ENCODE measurements at regions not wholly inside any gene's neighbourhood (a gene's known extent, or its start where the extent isn't known, plus 50 kb on each side); places are given as distances from the start of the nearest gene placed in this dataset.
"Not testable (repeated sequence)": the region's sequence is repeated elsewhere in the genome, so short reads cannot be mapped to it uniquely, and the experiment has no call there.

GRCh38 chr14:105944632-105945610 is 418.5 kb downstream of the TMEM121 start:
- Histone ChIP-seq H3K36me3 (ENCODE audit: control insufficient read depth, insufficient read depth, low read length, severe bottlenecking) (no peaks in the 10 kb centered on the region), H3K4me3 (ENCODE audit: low read length) (no peak overlapping the region), H3K27me3 (replicated peaks; ENCODE audit: control insufficient read depth, insufficient read depth, low read length) (no peaks in the 10 kb centered on the region), H3K4me1 (ENCODE audit: control insufficient read depth, insufficient read depth, low read length) (no peaks in the 10 kb centered on the region), H3K9me3 (ENCODE audit: control insufficient read depth, low read length) (no peaks in the 10 kb centered on the region), H3K9ac (ENCODE audit: low read length) (no peak overlapping the region)
- DNase-seq (ENCODE audit: low read depth): no peak

GRCh38 chr14:105945896-105946295 is 419.5 kb downstream of the TMEM121 start:
- Histone ChIP-seq H3K9me3 (ENCODE audit: control insufficient read depth, low read length) (no peaks in the 10 kb centered on the region), H3K27me3 (replicated peaks; ENCODE audit: control insufficient read depth, insufficient read depth, low read length) (no peaks in the 10 kb centered on the region), H3K4me3 (ENCODE audit: low read length) (no peak overlapping the region), H3K4me1 (ENCODE audit: control insufficient read depth, insufficient read depth, low read length) (no peaks in the 10 kb centered on the region), H3K36me3 (ENCODE audit: control insufficient read depth, insufficient read depth, low read length, severe bottlenecking) (no peaks in the 10 kb centered on the region), H3K9ac (ENCODE audit: low read length) (no peak overlapping the region)
- no peak for DNase-seq (ENCODE audit: low read depth)

GRCh38 chr14:105947599-105947998 is 421.2 kb downstream of the TMEM121 start:
- no peak overlapping the region for H3K4me3 ChIP-seq (ENCODE audit: low read length)
- H3K9ac ChIP-seq (ENCODE audit: low read length): no peak overlapping the region
- no peaks in the 10 kb centered on the region for H3K9me3 ChIP-seq (ENCODE audit: control insufficient read depth, low read length)
- H3K36me3 ChIP-seq (ENCODE audit: control insufficient read depth, insufficient read depth, low read length, severe bottlenecking): no peaks in the 10 kb centered on the region
- DNase-seq (ENCODE audit: low read depth): no peak
- no peaks in the 10 kb centered on the region for H3K27me3 ChIP-seq (replicated peaks; ENCODE audit: control insufficient read depth, insufficient read depth, low read length)
- H3K4me1 ChIP-seq (ENCODE audit: control insufficient read depth, insufficient read depth, low read length): no peaks in the 10 kb centered on the region

GRCh38 chr14:105948955-105949354 is 422.6 kb downstream of the TMEM121 start:
- not testable (repeated sequence) for H3K4me3 ChIP-seq (ENCODE audit: low read length); DNase-seq (ENCODE audit: low read depth); H3K36me3 ChIP-seq (ENCODE audit: control insufficient read depth, insufficient read depth, low read length, severe bottlenecking); H3K9ac ChIP-seq (ENCODE audit: low read length); H3K27me3 ChIP-seq (replicated peaks; ENCODE audit: control insufficient read depth, insufficient read depth, low read length); H3K9me3 ChIP-seq (ENCODE audit: control insufficient read depth, low read length); H3K4me1 ChIP-seq (ENCODE audit: control insufficient read depth, insufficient read depth, low read length)

- DNase-seq (ENCODE audit: low read depth): not testable (repeated sequence)
These were observed 424.0 kb downstream of the TMEM121 start for GRCh38 chr14:105950364-105950892.

DNA sequence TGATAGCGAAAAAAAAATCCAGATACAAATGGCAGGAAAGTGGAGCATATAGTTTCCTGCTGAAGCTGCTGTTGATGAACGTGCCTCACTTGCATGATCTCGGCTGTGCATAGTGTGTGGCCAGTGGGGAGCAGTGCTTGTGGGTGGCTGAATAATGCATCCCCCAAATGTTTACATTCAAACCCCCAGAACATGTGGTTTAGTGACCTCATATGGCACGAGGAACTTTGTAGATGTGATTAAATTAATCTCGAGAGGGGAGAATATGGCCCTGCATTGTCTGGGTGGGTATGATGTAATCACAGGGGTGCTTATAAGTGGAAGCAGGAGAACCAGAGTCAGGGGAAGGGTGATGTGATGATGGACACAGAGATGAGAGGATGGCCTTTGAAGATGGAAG is 425.0 kb downstream of the TMEM121 start:
- no peaks in the 10 kb centered on the region for H3K4me1 ChIP-seq (ENCODE audit: control insufficient read depth, insufficient read depth, low read length)
- no peaks in the 10 kb centered on the region for H3K36me3 ChIP-seq (ENCODE audit: control insufficient read depth, insufficient read depth, low read length, severe bottlenecking)
- H3K4me3 ChIP-seq (ENCODE audit: low read length): no peak overlapping the region
- H3K9ac ChIP-seq (ENCODE audit: low read length): no peak overlapping the region
- no peaks in the 10 kb centered on the region for H3K9me3 ChIP-seq (ENCODE audit: control insufficient read depth, low read length)
- no peaks in the 10 kb centered on the region for H3K27me3 ChIP-seq (replicated peaks; ENCODE audit: control insufficient read depth, insufficient read depth, low read length)
- DNase-seq (ENCODE audit: low read depth): no peak

More at GRCh38 chr14:105950364-105950892, 424.0 kb downstream of the TMEM121 start:
- H3K36me3 ChIP-seq (ENCODE audit: control insufficient read depth, insufficient read depth, low read length, severe bottlenecking); H3K4me1 ChIP-seq (ENCODE audit: control insufficient read depth, insufficient read depth, low read length); H3K9ac ChIP-seq (ENCODE audit: low read length); H3K4me3 ChIP-seq (ENCODE audit: low read length); H3K9me3 ChIP-seq (ENCODE audit: control insufficient read depth, low read length); H3K27me3 ChIP-seq (replicated peaks; ENCODE audit: control insufficient read depth, insufficient read depth, low read length): not testable (repeated sequence)

DNA sequence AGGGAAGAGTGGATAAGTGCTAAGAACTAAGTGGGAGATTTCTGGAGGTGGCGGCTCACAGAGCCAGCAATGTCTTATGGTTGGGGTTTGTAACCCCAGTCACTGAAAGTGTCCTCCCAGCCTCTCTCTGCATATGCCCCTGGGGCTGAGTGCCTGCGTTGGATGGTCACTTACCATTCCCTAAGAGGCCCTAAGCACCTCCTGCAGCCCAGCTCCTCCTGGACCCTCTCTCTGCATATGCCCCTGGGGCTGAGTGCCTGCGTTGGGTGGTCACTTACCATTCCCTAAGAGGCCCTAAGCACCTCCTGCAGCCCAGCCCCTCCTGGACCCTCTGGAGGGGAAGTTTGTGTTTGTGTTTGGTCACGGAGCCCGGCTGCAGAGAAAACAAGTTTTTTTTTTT is 425.8 kb downstream of the TMEM121 start:
- Histone ChIP-seq H3K4me1 (ENCODE audit: control insufficient read depth, insufficient read depth, low read length) (no peaks in the 10 kb centered on the region), H3K4me3 (ENCODE audit: low read length) (no peak overlapping the region), H3K9me3 (ENCODE audit: control insufficient read depth, low read length) (no peaks in the 10 kb centered on the region), H3K27me3 (replicated peaks; ENCODE audit: control insufficient read depth, insufficient read depth, low read length) (no peaks in the 10 kb centered on the region), H3K9ac (ENCODE audit: low read length) (no peak overlapping the region), H3K36me3 (ENCODE audit: control insufficient read depth, insufficient read depth, low read length, severe bottlenecking) (no peaks in the 10 kb centered on the region)
- no peak for DNase-seq (ENCODE audit: low read depth)

GRCh38 chr14:105952826-105953225 is 426.4 kb downstream of the TMEM121 start:
- H3K36me3 ChIP-seq (ENCODE audit: control insufficient read depth, insufficient read depth, low read length, severe bottlenecking): no peaks in the 10 kb centered on the region
- no peak overlapping the region for H3K9ac ChIP-seq (ENCODE audit: low read length)
- H3K4me3 ChIP-seq (ENCODE audit: low read length): no peak overlapping the region
- no peaks in the 10 kb centered on the region for H3K4me1 ChIP-seq (ENCODE audit: control insufficient read depth, insufficient read depth, low read length)
- H3K9me3 ChIP-seq (ENCODE audit: control insufficient read depth, low read length): no peaks in the 10 kb centered on the region
- no peak for DNase-seq (ENCODE audit: low read depth)
- H3K27me3 ChIP-seq (replicated peaks; ENCODE audit: control insufficient read depth, insufficient read depth, low read length): no peaks in the 10 kb centered on the region

- H3K9ac ChIP-seq (ENCODE audit: low read length); H3K4me3 ChIP-seq (ENCODE audit: low read length); H3K36me3 ChIP-seq (ENCODE audit: control insufficient read depth, insufficient read depth, low read length, severe bottlenecking); H3K4me1 ChIP-seq (ENCODE audit: control insufficient read depth, insufficient read depth, low read length); DNase-seq (ENCODE audit: low read depth); H3K9me3 ChIP-seq (ENCODE audit: control insufficient read depth, low read length); H3K27me3 ChIP-seq (replicated peaks; ENCODE audit: control insufficient read depth, insufficient read depth, low read length): not testable (repeated sequence)
These were observed 435.2 kb downstream of the TMEM121 start for GRCh38 chr14:105961625-105962024.

DNA sequence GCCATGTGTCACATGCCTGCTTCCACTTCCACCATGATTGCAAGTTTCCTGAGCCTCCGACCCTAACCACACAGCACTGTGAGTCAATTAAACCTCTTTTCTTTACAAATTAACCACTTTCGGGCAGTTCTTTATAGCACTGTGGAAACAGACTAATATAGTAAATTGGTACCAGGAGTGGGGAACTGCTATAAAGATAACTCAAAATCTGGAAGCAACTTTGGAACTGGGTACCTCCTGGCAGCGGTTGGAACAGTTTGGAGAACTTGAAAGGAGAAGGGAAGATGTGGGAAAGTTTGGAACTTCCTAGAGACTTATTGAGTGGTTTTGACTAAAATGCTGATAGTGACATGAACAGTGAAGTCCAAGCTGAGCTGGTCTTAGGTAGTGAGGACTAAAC is 436.1 kb downstream of the TMEM121 start:
- Histone ChIP-seq H3K4me1 (ENCODE audit: control insufficient read depth, insufficient read depth, low read length) (no peaks in the 10 kb centered on the region), H3K9ac (ENCODE audit: low read length) (no peak overlapping the region), H3K4me3 (ENCODE audit: low read length) (no peak overlapping the region), H3K27me3 (replicated peaks; ENCODE audit: control insufficient read depth, insufficient read depth, low read length) (no peaks in the 10 kb centered on the region), H3K36me3 (ENCODE audit: control insufficient read depth, insufficient read depth, low read length, severe bottlenecking) (no peaks in the 10 kb centered on the region), H3K9me3 (ENCODE audit: control insufficient read depth, low read length) (peaks cover 8% of the 10 kb centered on the region)
- no peak for DNase-seq (ENCODE audit: low read depth)

DNA sequence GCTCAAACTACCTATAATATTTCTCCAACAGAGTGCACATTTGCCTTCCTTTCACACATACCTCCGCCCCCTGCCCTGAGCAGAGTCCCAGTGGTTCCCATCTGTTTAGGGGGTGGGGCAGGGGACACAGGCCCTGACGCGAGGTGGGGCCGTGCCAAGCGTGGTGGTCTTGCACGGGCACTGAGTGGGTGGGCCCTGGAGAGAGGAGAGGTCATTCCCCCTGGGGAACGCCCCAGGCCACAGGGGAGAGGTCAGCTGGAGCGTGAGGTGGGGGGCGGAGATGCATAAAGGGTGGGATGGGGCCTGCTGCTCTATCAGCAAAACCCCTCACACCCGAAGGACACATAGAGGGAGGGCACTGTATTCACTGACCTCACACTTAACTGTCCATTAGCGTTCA is 441.9 kb downstream of the TMEM121 start:
- H3K4me3 ChIP-seq (ENCODE audit: low read length): no peak overlapping the region
- no peaks in the 10 kb centered on the region for H3K4me1 ChIP-seq (ENCODE audit: control insufficient read depth, insufficient read depth, low read length)
- no peaks in the 10 kb centered on the region for H3K36me3 ChIP-seq (ENCODE audit: control insufficient read depth, insufficient read depth, low read length, severe bottlenecking)
- no peak for DNase-seq (ENCODE audit: low read depth)
- no peaks in the 10 kb centered on the region for H3K9me3 ChIP-seq (ENCODE audit: control insufficient read depth, low read length)
- H3K9ac ChIP-seq (ENCODE audit: low read length): no peak overlapping the region
- no peaks in the 10 kb centered on the region for H3K27me3 ChIP-seq (replicated peaks; ENCODE audit: control insufficient read depth, insufficient read depth, low read length)
